Psoas muscle (tissue), 7 donors: ENCODE measurements at regions not wholly inside any gene's neighbourhood (a gene's known extent, or its start where the extent isn't known, plus 50 kb on each side); places are given as distances from the start of the nearest gene placed in this dataset.
"Not testable (repeated sequence)": the region's sequence is repeated elsewhere in the genome, so short reads cannot be mapped to it uniquely, and the experiment has no call there.

ENCODE experiments used
- ATAC-seq, 4 donors: fragments of 200-7000 bp; cut with Tn5 transposase; one replicate each; pipeline ENCODE4 v1.9.1; 2020; ENCODE audit warnings: moderate library complexity in 3 of 4, mild to moderate bottlenecking in 2 of 4
- DNase-seq, 2 donors: peaks; one replicate each; pipeline ENCODE4 v3.0.0-alpha.2; 2020
- H3K27ac ChIP-seq: fragments of 200-600 bp; one replicate; pipeline ENCODE4 v1.8.0; 2022
- H3K27me3 ChIP-seq, 3 donors: fragments of 200-600 bp in 1 of 3; one replicate each; pipeline versions ENCODE4 v1.6.1 to v1.8.0; 2013 to 2022; ENCODE audit warnings: low read length in 2 of 3, mild to moderate bottlenecking in 2 of 3, moderate library complexity in 1 of 3; ENCODE audit not compliant: insufficient read depth in 3 of 3
- H3K36me3 ChIP-seq, 2 donors: fragments of 200-600 bp in 1 of 2; one replicate each; pipeline versions ENCODE4 v1.6.1 to v1.8.0; 2013 to 2022; ENCODE audit warnings: low read depth in 1 of 2, mild to moderate bottlenecking in 1 of 2, moderate library complexity in 1 of 2; ENCODE audit not compliant: insufficient read depth in 1 of 2
- H3K4me1 ChIP-seq: fragments of 200-600 bp; one replicate; pipeline ENCODE4 v1.8.0; 2022
- H3K4me3 ChIP-seq: fragments of 200-600 bp; one replicate; pipeline ENCODE4 v1.8.0; 2022; ENCODE audit warnings: mild to moderate bottlenecking
- H3K9me3 ChIP-seq: fragments of 200-600 bp; one replicate; pipeline ENCODE4 v1.8.0; 2022
- CTCF ChIP-seq: fragments of 200-600 bp; IDR thresholded peaks from one replicate; pipeline ENCODE4 v1.8.0; 2022; ENCODE audit warnings: antibody characterized with exemption
- WGBS, 3 donors: extraction: QIAGEN DNeasy Blood & Tissue Kit; methylation state at CpG; one replicate each; pipeline versions ENCODE4 v1.1.6 to v1.1.7; 2013; 5-methylcytosine and 5-hydroxymethylcytosine counted together
- intact Hi-C, 2 donors: fragments of 100-400 bp; cut with DNase I; formaldehyde crosslinking; loops; one replicate each; pipeline versions ENCODE4 v1.11.0 to v1.14.2; 2022
- donor health status: healthy with polysubstance abuse.
- donor health status: DM: no; HTN: no; CAD: no; lungs with moderate emphysema.
- donor health status: Bipolar disorder and iron deficiency.
- donor health status: healthy.
- donor health status: DM: yes; HTN: yes; CAD: no.
- donor health status: DM: no; HTN: no; CAD: no.
- donor health status: DM: yes; HTN: yes; CAD: no.

- whole genome bisulfite sequencing, 3 donors, result 43 to 67% (median 62%) methylated on average over 2 of the region's 2 CpGs
- Histone ChIP-seq H3K4me1 (no peaks in the 10 kb centered on the region), H3K27ac (no peak overlapping the region), H3K4me3 (no peak overlapping the region), H3K36me3 (no peaks in the 10 kb centered on the region), H3K9me3 (peaks cover 3% of the 10 kb centered on the region), H3K27me3 (no peaks in the 10 kb centered on the region)
- ATAC-seq (no peak), DNase-seq (no peak)
- intact Hi-C loops, result no loop called here
- no peak for TF ChIP-seq CTCF
Measured at GRCh38 chr7:136104269-136104603, 127.1 kb upstream of the MTPN start.

- Histone ChIP-seq H3K27ac (no peak overlapping the region), H3K36me3 (no peaks in the 10 kb centered on the region), H3K4me3 (no peak overlapping the region), H3K9me3 (peaks cover 3% of the 10 kb centered on the region), H3K4me1 (no peaks in the 10 kb centered on the region), H3K27me3 (no peaks in the 10 kb centered on the region)
- intact Hi-C loops, result no loop called here
- TF ChIP-seq CTCF, result no peak
- ATAC-seq, result no peak
- DNase-seq, result no peak
- 74 to 100% (median 96%) methylated on average over 2 of the region's 2 CpGs for WGBS, 3 donors
Measured at GRCh38 chr7:136103545-136104268, 126.5 kb upstream of the MTPN start.

GRCh38 chr7:136102881-136103280, 125.7 kb upstream of the MTPN start:
- Histone ChIP-seq H3K4me1 (no peaks in the 10 kb centered on the region), H3K4me3 (no peak overlapping the region), H3K27ac (no peak overlapping the region), H3K9me3 (no peaks in the 10 kb centered on the region), H3K36me3 (no peaks in the 10 kb centered on the region), H3K27me3 (no peaks in the 10 kb centered on the region)
- intact Hi-C loops, result no loop called here
- no peak for TF ChIP-seq CTCF
- no peak for ATAC-seq
- no peak for DNase-seq

- H3K27ac ChIP-seq, intact Hi-C loops, H3K36me3 ChIP-seq, H3K9me3 ChIP-seq, H3K27me3 ChIP-seq, H3K4me3 ChIP-seq, ATAC-seq, H3K4me1 ChIP-seq, DNase-seq: not testable (repeated sequence)
- WGBS, 3 donors, result 70 to 76% (median 76%) methylated on average over 5 of the region's 5 CpGs
Measured at GRCh38 chr7:136092714-136093113, 115.6 kb upstream of the MTPN start.

GRCh38 chr7:136087881-136088280, 110.7 kb upstream of the MTPN start:
- WGBS, 3 donors, result 84 to 97% (median 95%) methylated on average over 1 of the region's 1 CpG
- ATAC-seq, result no peak

More at GRCh38 chr7:136087881-136088280, 110.7 kb upstream of the MTPN start:
- Histone ChIP-seq H3K27me3 (no peaks in the 10 kb centered on the region), H3K4me3 (no peak overlapping the region), H3K4me1 (no peaks in the 10 kb centered on the region), H3K36me3 (no peaks in the 10 kb centered on the region), H3K27ac (no peak overlapping the region), H3K9me3 (no peaks in the 10 kb centered on the region)
- TF ChIP-seq CTCF, result no peak
- intact Hi-C loops, result no loop called here
- no peak for DNase-seq
